KMS-11 (cell line): ENCODE measurements at regions not wholly inside any gene's neighbourhood (a gene's known extent, or its start where the extent isn't known, plus 50 kb on each side); places are given as distances from the start of the nearest gene placed in this dataset.

Experiments used
- H2AFZ ChIP-seq: fragments of 200-600 bp; sonication (generic); 2 replicates; pipeline ENCODE4 v1.6.1; 2016; ENCODE audit warnings: antibody characterized with exemption, mixed run types, low read depth
- H3K27ac ChIP-seq: fragments of 200-600 bp; sonication (generic); 2 replicates; pipeline ENCODE4 v1.6.1; 2016; ENCODE audit warnings: mild to moderate bottlenecking, mixed run types
- H3K27me3 ChIP-seq: fragments of 200-600 bp; sonication (generic); 2 replicates; pipeline ENCODE4 v1.6.1; 2017; ENCODE audit warnings: mild to moderate bottlenecking, low read depth, mixed run types, moderate library complexity; ENCODE audit not compliant: insufficient read depth
- H3K36me3 ChIP-seq: fragments of 200-600 bp; sonication (generic); 2 replicates; pipeline ENCODE4 v1.6.1; 2017; ENCODE audit warnings: mild to moderate bottlenecking, mixed run types; ENCODE audit not compliant: insufficient read depth
- H3K4me1 ChIP-seq: fragments of 200-600 bp; sonication (generic); 2 replicates; pipeline ENCODE4 v1.6.1; 2016; ENCODE audit warnings: mild to moderate bottlenecking, low read depth, mixed run types; ENCODE audit not compliant: poor library complexity, severe bottlenecking
- H3K4me2 ChIP-seq: fragments of 200-600 bp; sonication (generic); 2 replicates; pipeline ENCODE4 v1.7.0; 2016; ENCODE audit warnings: mild to moderate bottlenecking, mixed run types
- H3K4me3 ChIP-seq: fragments of 200-600 bp; sonication (generic); IDR thresholded peaks from 2 replicates; pipeline ENCODE4 v1.6.1; 2017; ENCODE audit warnings: low read depth, low read length, mixed read lengths; ENCODE audit not compliant: insufficient read depth
- H3K79me2 ChIP-seq: fragments of 200-600 bp; sonication (generic); 2 replicates; pipeline ENCODE4 v1.6.1; 2016; ENCODE audit warnings: low read depth, mixed run types; ENCODE audit not compliant: insufficient read depth
- H3K9ac ChIP-seq: fragments of 200-600 bp; sonication (generic); 2 replicates; pipeline ENCODE4 v1.6.1; 2016; ENCODE audit warnings: mild to moderate bottlenecking, mixed run types
- H4K20me1 ChIP-seq: fragments of 200-600 bp; sonication (generic); 2 replicates; pipeline ENCODE4 v1.6.1; 2016; ENCODE audit warnings: mild to moderate bottlenecking, mixed run types; ENCODE audit not compliant: insufficient read depth
- CTCF ChIP-seq: fragments of 200-600 bp; sonication (generic); conservative IDR thresholded peaks from 2 replicates; pipeline ENCODE4 v1.6.1; 2017; ENCODE audit warnings: low read depth, mild to moderate bottlenecking, antibody characterized with exemption, low read length, moderate library complexity, mixed read lengths

- no peak overlapping the region for H3K4me3 ChIP-seq
- H3K36me3 ChIP-seq: no peaks in the 10 kb centered on the region
- no peak for TF ChIP-seq CTCF
- no peak overlapping the region for H3K27ac ChIP-seq
- no peaks in the 10 kb centered on the region for H3K79me2 ChIP-seq
- H2AFZ ChIP-seq: no peak overlapping the region
- H4K20me1 ChIP-seq: no peaks in the 10 kb centered on the region
- no peaks in the 10 kb centered on the region for H3K27me3 ChIP-seq
- no peak overlapping the region for H3K9ac ChIP-seq
- no peaks in the 10 kb centered on the region for H3K4me1 ChIP-seq
- no peak overlapping the region for H3K4me2 ChIP-seq
Measured at GRCh38 chr13:22214184-22214583, 543.3 kb downstream of the FGF9 start.

DNA sequence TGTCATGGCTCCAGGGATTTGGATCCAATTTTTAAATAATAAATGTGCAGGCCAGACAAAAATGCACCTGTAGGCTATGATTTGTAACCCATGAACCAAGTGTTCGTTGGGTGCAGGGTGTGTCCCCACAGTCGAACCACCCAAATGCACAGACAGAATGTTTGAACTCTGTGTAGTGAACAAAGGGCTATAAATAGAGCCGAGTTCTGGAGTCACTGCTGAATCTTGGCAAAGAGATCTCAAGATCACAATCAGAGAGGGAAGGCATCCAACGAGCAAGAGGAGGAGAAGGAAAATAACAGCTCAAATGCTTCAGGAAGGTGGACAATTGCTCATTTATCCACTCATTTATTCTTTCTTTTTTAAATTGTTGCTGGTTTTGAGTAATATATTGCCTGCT is 547.9 kb downstream of the FGF9 start:
- Histone ChIP-seq H3K4me2 (no peak overlapping the region), H3K4me3 (no peak overlapping the region), H4K20me1 (no peaks in the 10 kb centered on the region), H3K27ac (no peak overlapping the region), H3K27me3 (no peaks in the 10 kb centered on the region), H3K9ac (no peak overlapping the region), H2AFZ (no peak overlapping the region), H3K36me3 (no peaks in the 10 kb centered on the region), H3K4me1 (no peaks in the 10 kb centered on the region), H3K79me2 (no peaks in the 10 kb centered on the region)
- no peak for TF ChIP-seq CTCF

DNA sequence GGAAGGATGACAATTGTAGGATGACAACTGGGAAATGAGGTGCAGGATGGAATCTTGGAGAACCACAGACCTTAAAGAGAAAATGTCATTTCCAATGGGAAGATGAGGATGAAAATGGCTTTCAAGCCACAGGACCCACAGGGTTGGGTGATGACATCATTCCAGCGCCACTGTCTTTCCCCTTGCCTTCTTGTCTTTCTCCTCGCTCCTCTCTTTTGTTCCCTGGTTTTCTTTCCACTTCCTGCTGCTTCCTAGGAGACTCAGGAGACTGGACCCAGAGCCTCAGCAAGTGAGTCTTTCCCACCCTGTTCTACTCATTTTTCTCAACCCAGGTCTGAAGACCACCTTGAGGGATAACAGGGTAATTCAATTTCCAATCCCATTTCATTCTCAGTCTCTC is 548.8 kb downstream of the FGF9 start:
- no peak for TF ChIP-seq CTCF
- H3K79me2 ChIP-seq: no peaks in the 10 kb centered on the region
- no peak overlapping the region for H3K27ac ChIP-seq
- no peaks in the 10 kb centered on the region for H3K36me3 ChIP-seq
- no peak overlapping the region for H3K9ac ChIP-seq
- no peak overlapping the region for H3K4me3 ChIP-seq
- H3K27me3 ChIP-seq: no peaks in the 10 kb centered on the region
- H3K4me1 ChIP-seq: no peaks in the 10 kb centered on the region
- no peaks in the 10 kb centered on the region for H4K20me1 ChIP-seq
- no peak overlapping the region for H3K4me2 ChIP-seq
- H2AFZ ChIP-seq: no peak overlapping the region

GRCh38 chr13:22220151-22221135 is 549.6 kb downstream of the FGF9 start:
- TF ChIP-seq CTCF: no peak
- Histone ChIP-seq H3K4me3 (no peak overlapping the region), H3K27ac (no peak overlapping the region), H3K9ac (no peak overlapping the region), H3K4me2 (no peak overlapping the region), H3K4me1 (no peaks in the 10 kb centered on the region), H4K20me1 (no peaks in the 10 kb centered on the region), H3K79me2 (no peaks in the 10 kb centered on the region), H2AFZ (no peak overlapping the region), H3K27me3 (no peaks in the 10 kb centered on the region), H3K36me3 (no peaks in the 10 kb centered on the region)
